SU-DHL-6 (cell line): ENCODE measurements at regions not wholly inside any gene's neighbourhood (a gene's known extent, or its start where the extent isn't known, plus 50 kb on each side); places are given as distances from the start of the nearest gene placed in this dataset.

Experiments
- H2AFZ ChIP-seq: fragments of 200-600 bp; sonication (generic); 2 replicates; pipeline ENCODE4 v1.6.1; 2014; ENCODE audit warnings: low read depth, mild to moderate bottlenecking, moderate library complexity, mixed read lengths, antibody characterized with exemption, low read length; ENCODE audit not compliant: severe bottlenecking
- H3F3A ChIP-seq: fragments of 200-600 bp; shearing (Covaris generic); 2 replicates; pipeline ENCODE4 v1.6.0; 2016; ENCODE audit warnings: antibody characterized with exemption, mild to moderate bottlenecking; ENCODE audit not compliant: insufficient read depth
- H3K27ac ChIP-seq: fragments of 200-600 bp; sonication (generic); 2 replicates; pipeline ENCODE4 v1.5.1; 2016; ENCODE audit warnings: low read depth, mild to moderate bottlenecking, low read length, moderate library complexity, mixed read lengths
- H3K27me3 ChIP-seq: fragments of 200-600 bp; sonication (generic), shearing (Covaris generic); 2 replicates; pipeline ENCODE4 v1.6.0; 2014; ENCODE audit warnings: mild to moderate bottlenecking, low read length
- H3K36me3 ChIP-seq: fragments of 200-600 bp; sonication (generic); 2 replicates; pipeline ENCODE4 v1.6.1; 2014; ENCODE audit warnings: mild to moderate bottlenecking, low read length, mixed read lengths
- H3K4me2 ChIP-seq: fragments of 300-600, 200-600 bp; shearing (Covaris generic), sonication (generic); 2 replicates; pipeline ENCODE4 v1.6.0; 2014; ENCODE audit warnings: low read length, low read depth, mild to moderate bottlenecking; ENCODE audit not compliant: poor library complexity, severe bottlenecking
- H3K4me3 ChIP-seq: fragments of 200-600 bp; sonication (generic); 2 replicates; pipeline ENCODE4 v1.5.1; 2014; ENCODE audit warnings: antibody characterized with exemption, low read length, mild to moderate bottlenecking, mixed read lengths; ENCODE audit not compliant: insufficient read depth, poor library complexity, severe bottlenecking
- H3K79me2 ChIP-seq: fragments of 200-600 bp; sonication (generic); 2 replicates; pipeline ENCODE4 v1.6.1; 2014; ENCODE audit warnings: mild to moderate bottlenecking, low read length, moderate library complexity; ENCODE audit not compliant: insufficient read depth
- H3K9ac ChIP-seq: fragments of 200-600 bp; sonication (generic); 2 replicates; pipeline ENCODE4 v1.7.0; 2014; ENCODE audit warnings: mild to moderate bottlenecking, low read length
- H3K9me2 ChIP-seq: fragments of 200-600 bp; sonication (generic); replicated peaks from 2 replicates; pipeline ENCODE4 v1.6.1; 2014; ENCODE audit warnings: low read length; ENCODE audit not compliant: insufficient read depth
- H3K9me3 ChIP-seq: fragments of 200-600 bp; sonication (generic); 2 replicates; pipeline ENCODE4 v1.6.1; 2014; ENCODE audit warnings: low read length, mixed read lengths; ENCODE audit not compliant: insufficient read depth
- H4K20me1 ChIP-seq: fragments of 200-600 bp; sonication (generic); 2 replicates; pipeline ENCODE4 v1.6.1; 2014; ENCODE audit warnings: low read depth, mild to moderate bottlenecking, antibody characterized with exemption, low read length, moderate library complexity, mixed read lengths
- EZH2phosphoT487 ChIP-seq: fragments of 200-600 bp; sonication (generic), shearing (Covaris generic); conservative IDR thresholded peaks from 2 replicates; pipeline ENCODE4 v1.6.1; 2018; ENCODE audit warnings: mild to moderate bottlenecking, antibody characterized with exemption, low read length, moderate library complexity, mixed read lengths
- TF ChIP-seq, protein P1 (sequence below): fragments of 200-600 bp; sonication (generic); IDR thresholded peaks from one replicate; pipeline ENCODE4 v1.5.1; 2017; ENCODE audit warnings: antibody characterized with exemption, mild to moderate bottlenecking, low read length, moderate library complexity; ENCODE audit not compliant: insufficient read depth, poor library complexity, severe bottlenecking

DNA sequence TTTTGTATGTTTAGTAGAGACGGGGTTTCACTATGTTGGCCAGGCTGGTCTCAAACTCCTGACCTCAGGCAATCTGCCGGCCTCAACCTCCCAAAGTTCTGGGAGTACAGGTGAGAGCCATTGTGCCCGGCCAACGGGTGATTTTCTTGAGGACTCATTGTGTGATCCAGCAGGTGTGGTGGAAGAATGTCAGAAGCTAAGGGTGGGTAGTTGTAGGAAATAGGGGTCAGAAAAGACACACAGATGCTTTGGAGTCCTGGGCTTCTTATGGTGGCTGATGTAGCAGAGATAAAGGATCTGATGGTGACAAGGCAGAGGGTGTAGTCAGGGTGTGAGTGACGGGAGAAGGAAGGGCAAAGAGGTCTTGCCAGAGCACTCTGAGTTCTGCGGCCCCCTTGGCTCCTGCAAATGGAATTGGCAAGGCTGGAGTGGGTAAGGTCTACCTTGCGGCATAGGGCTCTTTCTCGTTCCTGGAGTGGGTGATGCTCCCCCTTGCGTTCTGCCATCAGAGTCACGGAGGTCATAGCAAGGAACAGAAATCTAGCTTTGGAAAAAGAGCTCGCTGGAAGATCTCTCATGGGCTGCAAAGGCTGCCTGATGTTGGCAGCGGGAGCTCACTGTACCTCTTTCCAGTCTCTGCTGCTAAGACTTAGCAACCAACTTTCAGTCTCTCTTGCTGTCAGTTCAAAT is 97.2 kb downstream of the SREK1 start:
- no peaks in the 10 kb centered on the region for H3K79me2 ChIP-seq

DNA sequence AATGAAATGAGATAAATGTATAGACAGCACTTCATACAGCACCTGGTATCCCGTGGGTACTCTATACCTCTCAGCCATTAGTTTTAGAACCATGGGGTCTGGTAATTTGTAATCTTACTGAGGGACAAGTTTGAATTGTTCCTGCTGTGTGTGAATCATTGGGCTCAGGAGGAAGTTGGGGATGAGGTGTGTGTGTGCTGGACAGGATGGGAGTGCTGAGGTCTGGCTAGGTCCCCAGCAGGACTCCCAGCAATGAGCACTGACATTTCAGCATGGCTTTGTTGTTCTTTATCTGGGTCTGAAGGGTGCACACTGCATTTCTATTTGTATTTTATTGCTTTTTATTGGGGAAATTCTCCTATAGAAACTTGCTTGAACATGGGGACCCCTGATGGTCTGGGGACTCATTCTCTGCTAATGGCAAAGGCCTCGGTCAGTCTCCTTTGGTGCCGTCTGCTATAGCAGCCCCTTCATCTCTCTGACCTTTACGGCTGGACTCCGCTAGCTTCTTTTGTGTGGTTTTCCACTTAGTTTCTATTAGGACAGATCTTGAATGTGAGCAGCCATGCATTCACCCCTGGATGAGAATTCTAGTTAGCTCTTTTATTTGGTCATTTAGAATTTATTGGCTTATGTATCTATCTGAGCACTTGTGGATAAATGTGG is 98.1 kb downstream of the SREK1 start:
- no peaks in the 10 kb centered on the region for H3K9me2 ChIP-seq
- TF ChIP-seq, protein P1, sequence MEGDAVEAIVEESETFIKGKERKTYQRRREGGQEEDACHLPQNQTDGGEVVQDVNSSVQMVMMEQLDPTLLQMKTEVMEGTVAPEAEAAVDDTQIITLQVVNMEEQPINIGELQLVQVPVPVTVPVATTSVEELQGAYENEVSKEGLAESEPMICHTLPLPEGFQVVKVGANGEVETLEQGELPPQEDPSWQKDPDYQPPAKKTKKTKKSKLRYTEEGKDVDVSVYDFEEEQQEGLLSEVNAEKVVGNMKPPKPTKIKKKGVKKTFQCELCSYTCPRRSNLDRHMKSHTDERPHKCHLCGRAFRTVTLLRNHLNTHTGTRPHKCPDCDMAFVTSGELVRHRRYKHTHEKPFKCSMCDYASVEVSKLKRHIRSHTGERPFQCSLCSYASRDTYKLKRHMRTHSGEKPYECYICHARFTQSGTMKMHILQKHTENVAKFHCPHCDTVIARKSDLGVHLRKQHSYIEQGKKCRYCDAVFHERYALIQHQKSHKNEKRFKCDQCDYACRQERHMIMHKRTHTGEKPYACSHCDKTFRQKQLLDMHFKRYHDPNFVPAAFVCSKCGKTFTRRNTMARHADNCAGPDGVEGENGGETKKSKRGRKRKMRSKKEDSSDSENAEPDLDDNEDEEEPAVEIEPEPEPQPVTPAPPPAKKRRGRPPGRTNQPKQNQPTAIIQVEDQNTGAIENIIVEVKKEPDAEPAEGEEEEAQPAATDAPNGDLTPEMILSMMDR, result no peak
- no peak for TF ChIP-seq EZH2phosphoT487
- no peaks in the 10 kb centered on the region for H3K36me3 ChIP-seq
- H3K27me3 ChIP-seq, result no peaks in the 10 kb centered on the region
- H2AFZ ChIP-seq, result no peak overlapping the region
- H3K27ac ChIP-seq, result no peak overlapping the region
- no peaks in the 10 kb centered on the region for H3F3A ChIP-seq
- H4K20me1 ChIP-seq, result no peaks in the 10 kb centered on the region
- no peak overlapping the region for H3K4me3 ChIP-seq
- no peaks in the 10 kb centered on the region for H3K9me3 ChIP-seq
- no peak overlapping the region for H3K4me2 ChIP-seq
- no peak overlapping the region for H3K9ac ChIP-seq
- no peaks in the 10 kb centered on the region for H3K79me2 ChIP-seq

More for the DNA sequence above, 97.2 kb downstream of the SREK1 start:
- no peaks in the 10 kb centered on the region for H3K9me2 ChIP-seq
- no peak overlapping the region for H3K9ac ChIP-seq
- H3F3A ChIP-seq, result no peaks in the 10 kb centered on the region
- H3K4me2 ChIP-seq, result no peak overlapping the region
- TF ChIP-seq, protein P1, result no peak
- no peak for TF ChIP-seq EZH2phosphoT487
- H3K36me3 ChIP-seq, result no peaks in the 10 kb centered on the region
- no peak overlapping the region for H3K4me3 ChIP-seq
- no peaks in the 10 kb centered on the region for H4K20me1 ChIP-seq
- H2AFZ ChIP-seq, result no peak overlapping the region
- no peak overlapping the region for H3K27ac ChIP-seq
- H3K9me3 ChIP-seq, result no peaks in the 10 kb centered on the region
- no peaks in the 10 kb centered on the region for H3K27me3 ChIP-seq

DNA sequence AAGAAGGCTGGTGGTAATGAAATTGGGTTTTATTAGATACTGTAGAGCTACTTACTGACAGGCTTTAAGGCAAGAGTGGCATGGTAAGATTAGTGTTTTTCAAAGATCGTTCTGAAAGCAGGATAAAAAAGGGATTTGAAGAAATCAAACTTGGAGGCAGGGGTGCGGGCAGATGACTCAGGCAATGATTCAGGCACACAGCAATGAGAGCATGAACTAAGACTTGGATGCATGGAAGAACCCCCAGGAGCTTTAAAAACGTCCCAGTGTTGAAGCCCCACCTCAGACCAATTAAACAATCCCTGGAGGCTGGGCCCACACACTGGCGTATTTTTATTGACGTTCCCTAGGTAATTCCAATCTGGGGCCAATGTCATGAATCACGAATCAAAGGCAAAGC is 102.5 kb downstream of the SREK1 start:
- Histone ChIP-seq H3K4me3 (no peak overlapping the region), H3K9me3 (no peaks in the 10 kb centered on the region), H4K20me1 (no peaks in the 10 kb centered on the region), H3K79me2 (no peaks in the 10 kb centered on the region), H3K9ac (no peak overlapping the region), H3K4me2 (no peak overlapping the region), H3K27ac (no peak overlapping the region), H2AFZ (no peak overlapping the region), H3K9me2 (no peaks in the 10 kb centered on the region), H3K27me3 (no peaks in the 10 kb centered on the region), H3F3A (no peaks in the 10 kb centered on the region), H3K36me3 (no peaks in the 10 kb centered on the region)
- TF ChIP-seq EZH2phosphoT487, result no peak
- TF ChIP-seq, protein P1, result no peak
